ENCODE measurements at regions not wholly inside any gene's neighbourhood (a gene's known extent, or its start where the extent isn't known, plus 50 kb on each side); places are given as distances from the start of the nearest gene placed in this dataset.
"Not testable (repeated sequence)": the region's sequence is repeated elsewhere in the genome, so short reads cannot be mapped to it uniquely, and the experiment has no call there.

DNA sequence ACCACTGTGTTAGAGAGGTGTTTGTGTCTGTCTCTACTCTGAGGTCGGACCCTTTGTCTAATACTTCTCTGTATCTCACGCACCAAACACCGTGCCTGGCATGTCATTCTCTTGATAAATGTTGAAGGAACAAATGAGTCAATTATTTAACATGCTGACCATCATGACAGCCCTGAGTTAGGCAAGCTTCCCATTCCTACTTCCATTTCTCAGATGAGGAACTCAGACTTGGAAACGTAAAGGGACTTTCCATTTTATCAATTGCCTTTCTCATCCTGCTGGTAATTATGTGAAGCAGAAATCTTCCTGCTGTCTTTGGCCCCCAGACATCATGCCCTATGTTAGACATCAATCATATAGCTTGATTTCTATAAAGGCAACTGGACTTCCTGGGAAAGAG lies 227.0 kb upstream of the ECI2 start:
- Histone ChIP-seq H3K27me3 (no peaks in the 10 kb centered on the region), H3K4me3 (ENCODE audit: low read depth in 1 of 2, low read length in 1 of 2) (no peak overlapping the region), H3K27ac (no peak overlapping the region), H3K36me3 (no peaks in the 10 kb centered on the region), H3K9me3 (no peaks in the 10 kb centered on the region), H3K4me1 (ENCODE audit: control insufficient read depth in 1 of 2, insufficient read depth in 1 of 2, low read depth in 1 of 2, low read length in 1 of 2) (peaks cover 0 to 18% of the 10 kb centered on the region in 2 experiments)
- TF ChIP-seq, protein P1, sequence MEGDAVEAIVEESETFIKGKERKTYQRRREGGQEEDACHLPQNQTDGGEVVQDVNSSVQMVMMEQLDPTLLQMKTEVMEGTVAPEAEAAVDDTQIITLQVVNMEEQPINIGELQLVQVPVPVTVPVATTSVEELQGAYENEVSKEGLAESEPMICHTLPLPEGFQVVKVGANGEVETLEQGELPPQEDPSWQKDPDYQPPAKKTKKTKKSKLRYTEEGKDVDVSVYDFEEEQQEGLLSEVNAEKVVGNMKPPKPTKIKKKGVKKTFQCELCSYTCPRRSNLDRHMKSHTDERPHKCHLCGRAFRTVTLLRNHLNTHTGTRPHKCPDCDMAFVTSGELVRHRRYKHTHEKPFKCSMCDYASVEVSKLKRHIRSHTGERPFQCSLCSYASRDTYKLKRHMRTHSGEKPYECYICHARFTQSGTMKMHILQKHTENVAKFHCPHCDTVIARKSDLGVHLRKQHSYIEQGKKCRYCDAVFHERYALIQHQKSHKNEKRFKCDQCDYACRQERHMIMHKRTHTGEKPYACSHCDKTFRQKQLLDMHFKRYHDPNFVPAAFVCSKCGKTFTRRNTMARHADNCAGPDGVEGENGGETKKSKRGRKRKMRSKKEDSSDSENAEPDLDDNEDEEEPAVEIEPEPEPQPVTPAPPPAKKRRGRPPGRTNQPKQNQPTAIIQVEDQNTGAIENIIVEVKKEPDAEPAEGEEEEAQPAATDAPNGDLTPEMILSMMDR (IDR thresholded peaks at IDR 0.05): no peak

DNA sequence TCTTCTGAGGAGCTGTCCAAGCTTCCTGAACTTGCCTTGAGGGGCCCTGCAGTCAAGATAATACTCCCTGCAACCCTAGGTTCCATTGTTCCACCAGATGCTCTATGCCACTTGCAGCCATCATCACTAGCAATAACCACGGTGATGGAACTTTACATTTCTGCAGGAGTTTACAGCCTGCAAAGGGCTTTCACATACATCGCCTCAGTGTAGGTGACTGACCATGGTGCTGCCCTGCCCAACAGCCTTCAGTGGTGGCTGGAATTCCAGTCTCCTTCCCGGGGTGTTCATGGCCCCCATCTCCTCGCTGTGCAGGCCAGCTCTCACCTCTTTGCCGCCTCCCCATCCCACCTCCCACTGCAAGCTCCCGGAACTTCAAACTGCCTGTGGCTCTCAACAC lies 225.5 kb upstream of the ECI2 start:
- Histone ChIP-seq H3K36me3 (no peaks in the 10 kb centered on the region), H3K27me3 (no peaks in the 10 kb centered on the region), H3K9me3 (no peaks in the 10 kb centered on the region), H3K4me3 (ENCODE audit: low read depth in 1 of 2, low read length in 1 of 2) (no peak overlapping the region), H3K27ac (no peak overlapping the region), H3K4me1 (ENCODE audit: control insufficient read depth in 1 of 2, insufficient read depth in 1 of 2, low read depth in 1 of 2, low read length in 1 of 2) (peaks cover 0 to 18% of the 10 kb centered on the region in 2 experiments)
- TF ChIP-seq, protein P1 (IDR thresholded peaks at IDR 0.05): no peak

DNA sequence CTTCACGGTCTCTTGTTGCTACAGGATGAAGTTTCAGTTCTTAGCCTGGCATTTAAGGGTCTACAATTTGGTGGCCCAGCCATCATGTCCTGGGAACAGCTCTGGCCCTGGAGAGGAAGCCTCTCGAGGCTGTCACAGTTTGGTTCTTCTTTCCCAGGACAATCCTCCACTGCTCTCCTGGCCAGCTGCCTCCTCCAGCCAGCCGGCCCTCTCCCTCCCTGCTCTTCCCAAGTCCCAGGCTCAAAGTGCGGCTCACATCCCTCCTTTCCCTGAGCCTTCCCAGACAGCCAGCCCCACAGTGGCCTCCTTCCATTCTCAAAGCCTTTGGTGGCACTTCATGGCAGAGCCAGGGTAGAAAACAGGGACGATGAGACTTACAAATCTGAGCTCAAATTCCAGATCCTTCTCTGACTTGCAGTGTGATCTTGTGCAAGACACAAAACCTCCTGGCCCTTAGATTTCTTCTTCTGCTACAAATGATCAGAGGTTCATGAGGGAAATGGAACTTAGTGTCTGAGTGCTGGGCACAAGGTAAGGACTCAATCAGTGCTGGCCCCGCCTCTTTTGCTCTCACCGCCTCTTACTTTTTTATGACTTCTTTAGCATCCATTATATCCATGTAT lies 223.8 kb upstream of the ECI2 start:
- Histone ChIP-seq H3K9me3 (no peaks in the 10 kb centered on the region), H3K27ac (no peak overlapping the region), H3K27me3 (no peaks in the 10 kb centered on the region), H3K4me1 (ENCODE audit: control insufficient read depth in 1 of 2, insufficient read depth in 1 of 2, low read depth in 1 of 2, low read length in 1 of 2) (peaks cover 0 to 17% of the 10 kb centered on the region in 2 experiments), H3K4me3 (ENCODE audit: low read depth in 1 of 2, low read length in 1 of 2) (no peak overlapping the region), H3K36me3 (no peaks in the 10 kb centered on the region)
- TF ChIP-seq, protein P1 (IDR thresholded peaks at IDR 0.05): no peak

DNA sequence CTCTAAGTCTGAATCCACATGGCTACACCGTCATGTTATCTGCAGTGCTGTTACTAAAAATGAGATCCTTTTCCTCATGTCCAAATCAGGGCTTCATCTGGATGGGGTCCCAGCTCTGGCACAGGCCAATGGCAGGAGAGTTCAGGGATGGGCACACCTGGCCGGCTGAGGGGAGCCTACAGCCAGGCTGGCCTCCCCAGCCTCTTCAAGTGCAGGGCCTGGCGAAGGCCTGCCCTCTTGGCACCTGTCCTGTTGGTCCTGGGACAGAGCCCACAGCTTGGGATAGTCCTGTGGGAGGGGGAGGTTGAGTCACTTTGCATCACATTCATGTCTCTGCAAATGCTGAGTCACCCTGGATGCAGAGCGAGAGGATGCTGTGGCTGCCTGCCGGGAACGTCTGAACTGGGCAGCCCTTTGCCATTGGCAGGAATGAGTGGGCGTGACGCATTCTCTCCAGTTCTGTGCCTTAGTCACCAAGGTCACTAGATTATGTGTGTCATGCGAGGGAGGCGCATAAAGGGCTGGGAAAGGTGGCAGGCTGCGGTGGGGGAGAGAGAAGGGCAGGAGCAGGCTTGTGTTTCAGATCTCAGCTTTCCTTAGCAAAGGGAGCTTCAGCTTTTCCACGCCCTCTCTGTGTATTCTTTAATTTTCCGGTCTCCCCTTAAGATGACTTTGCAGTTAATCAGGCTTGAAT lies 223.2 kb upstream of the ECI2 start:
- Histone ChIP-seq H3K36me3 (no peaks in the 10 kb centered on the region), H3K27ac (no peak overlapping the region), H3K4me3 (ENCODE audit: low read depth in 1 of 2, low read length in 1 of 2) (no peak overlapping the region), H3K27me3 (no peaks in the 10 kb centered on the region), H3K4me1 (ENCODE audit: control insufficient read depth in 1 of 2, insufficient read depth in 1 of 2, low read depth in 1 of 2, low read length in 1 of 2) (peaks cover 0 to 11% of the 10 kb centered on the region in 2 experiments), H3K9me3 (no peaks in the 10 kb centered on the region)
- TF ChIP-seq, protein P1 (IDR thresholded peaks at IDR 0.05): no peak

DNA sequence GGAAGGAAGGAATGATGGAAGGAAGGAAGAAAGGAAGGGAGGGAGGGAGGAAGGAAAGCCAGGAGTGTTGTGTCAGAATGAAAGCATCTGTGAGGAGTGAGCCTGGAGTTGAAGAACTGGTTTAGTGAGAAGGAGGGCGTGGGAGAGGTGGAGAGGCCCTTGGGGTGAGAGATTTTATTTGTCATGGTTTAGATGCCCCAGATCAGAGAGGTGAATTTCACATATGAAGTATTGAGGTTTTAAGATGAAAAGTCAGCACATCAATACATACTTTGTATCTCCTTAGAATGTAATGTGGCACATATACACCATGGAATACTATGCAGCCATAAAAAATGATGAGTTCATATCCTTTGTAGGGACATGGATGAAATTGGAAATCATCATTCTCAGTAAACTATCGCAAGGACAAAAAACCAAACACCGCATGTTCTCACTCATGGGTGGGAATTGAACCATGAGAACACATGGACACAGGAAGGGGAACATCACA lies 222.3 kb upstream of the ECI2 start:
- H3K36me3 ChIP-seq; H3K9me3 ChIP-seq; H3K4me1 ChIP-seq (ENCODE audit: control insufficient read depth in 1 of 2, insufficient read depth in 1 of 2, low read depth in 1 of 2, low read length in 1 of 2); H3K4me3 ChIP-seq (ENCODE audit: low read depth in 1 of 2, low read length in 1 of 2); H3K27me3 ChIP-seq; H3K27ac ChIP-seq: not testable (repeated sequence)
